ENCODE measurements at regions not wholly inside any gene's neighbourhood (a gene's known extent, or its start where the extent isn't known, plus 50 kb on each side); places are given as distances from the start of the nearest gene placed in this dataset.

DNA sequence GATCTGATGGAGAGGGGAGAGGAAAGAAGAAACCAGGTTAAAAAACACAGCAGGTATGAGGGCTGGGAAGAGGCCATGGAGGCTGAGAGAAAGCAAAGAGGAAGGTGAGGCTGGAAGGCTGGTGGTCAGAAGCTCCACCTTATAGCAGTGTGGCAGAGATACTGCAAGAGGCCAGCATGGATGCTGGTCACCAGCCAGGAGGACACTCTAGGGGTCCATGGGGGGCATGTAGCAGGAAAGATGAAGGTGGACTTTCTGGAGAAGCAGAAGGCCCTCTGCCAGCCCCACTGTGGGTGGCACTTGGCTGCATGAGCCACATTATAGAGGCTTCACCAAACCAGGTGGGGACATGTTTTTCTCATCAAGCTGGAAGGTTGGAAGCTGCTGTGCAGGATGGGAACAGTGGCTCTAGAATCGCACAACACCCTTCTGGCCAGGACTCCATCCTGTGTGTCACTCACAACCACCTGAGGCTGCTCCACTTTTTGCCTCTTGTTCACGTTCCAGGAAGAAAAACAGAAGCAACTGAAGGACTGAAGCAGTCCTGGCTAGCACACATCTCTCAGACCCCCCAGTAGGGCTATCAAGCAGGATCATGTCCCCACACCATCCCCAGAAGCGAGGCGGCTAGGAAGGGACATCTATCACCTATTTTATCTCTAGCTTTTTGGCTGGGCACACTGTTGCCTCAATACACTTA is 587.5 kb upstream of the MGMT start:
- no peak overlapping the region for H3K23ac ChIP-seq (ENCODE audit: low read depth, low read length, poor library complexity)
- H2BK12ac ChIP-seq (ENCODE audit: low read length): no peak overlapping the region
- no peaks in the 10 kb centered on the region for H3K9me3 ChIP-seq (replicated peaks in 1 of 2; ENCODE audit: control insufficient read depth in 2 of 2, insufficient read depth in 1 of 2, low read depth in 1 of 2, low read length in 2 of 2)
- no peaks in the 10 kb centered on the region for H3K4me1 ChIP-seq (ENCODE audit: control insufficient read depth in 2 of 2, insufficient read depth in 1 of 2, low read depth in 1 of 2, low read length in 2 of 2)
- H3K18ac ChIP-seq (ENCODE audit: low read length): peak overlapping the region; percentile 41
- H3K79me1 ChIP-seq (ENCODE audit: low read depth, low read length): no peaks in the 10 kb centered on the region
- H2AK5ac ChIP-seq (ENCODE audit: low read depth, low read length): no peak overlapping the region
- H3K36me3 ChIP-seq (replicated peaks in 1 of 2; ENCODE audit: control insufficient read depth in 2 of 2, insufficient read depth in 2 of 2, low read length in 2 of 2): no peaks in the 10 kb centered on the region
- no peaks in the 10 kb centered on the region for H3K27me3 ChIP-seq (ENCODE audit: control insufficient read depth in 3 of 3, insufficient read depth in 3 of 3, low read depth in 1 of 3, low read length in 3 of 3)
- no peak overlapping the region for H3K4ac ChIP-seq (ENCODE audit: low read length)
- no peak overlapping the region for H4K8ac ChIP-seq (ENCODE audit: low read depth, low read length)
- H2BK5ac ChIP-seq (ENCODE audit: low read length): no peak overlapping the region
- H4K91ac ChIP-seq (ENCODE audit: low read depth, low read length, poor library complexity): no peak overlapping the region
- no peak overlapping the region for H2AFZ ChIP-seq (ENCODE audit: low read length)
- WGBS, 2 donors (ENCODE audit: extremely low coverage in 2 of 2, insufficient read length in 2 of 2, insufficient replicate concordance in 1 of 2): no CpG with 5 or more reads among the region's 4 CpGs
- no peak overlapping the region for H3K9ac ChIP-seq (ENCODE audit: low read depth, low read length, poor library complexity)
- H3K14ac ChIP-seq (ENCODE audit: low read length): no peak overlapping the region
- no peak overlapping the region for H2BK120ac ChIP-seq (ENCODE audit: low read depth, low read length)
- H3K27ac ChIP-seq (replicated peaks; ENCODE audit: low read length): no peak overlapping the region
- no peak for DNase-seq (ENCODE audit: low spot score)
- H2BK15ac ChIP-seq (ENCODE audit: low read length): no peak overlapping the region
- no peak overlapping the region for H3K4me3 ChIP-seq (ENCODE audit: low read length in 2 of 2)
- no peak overlapping the region for H3K4me2 ChIP-seq (ENCODE audit: insufficient read depth, low read length, poor library complexity, severe bottlenecking)

DNA sequence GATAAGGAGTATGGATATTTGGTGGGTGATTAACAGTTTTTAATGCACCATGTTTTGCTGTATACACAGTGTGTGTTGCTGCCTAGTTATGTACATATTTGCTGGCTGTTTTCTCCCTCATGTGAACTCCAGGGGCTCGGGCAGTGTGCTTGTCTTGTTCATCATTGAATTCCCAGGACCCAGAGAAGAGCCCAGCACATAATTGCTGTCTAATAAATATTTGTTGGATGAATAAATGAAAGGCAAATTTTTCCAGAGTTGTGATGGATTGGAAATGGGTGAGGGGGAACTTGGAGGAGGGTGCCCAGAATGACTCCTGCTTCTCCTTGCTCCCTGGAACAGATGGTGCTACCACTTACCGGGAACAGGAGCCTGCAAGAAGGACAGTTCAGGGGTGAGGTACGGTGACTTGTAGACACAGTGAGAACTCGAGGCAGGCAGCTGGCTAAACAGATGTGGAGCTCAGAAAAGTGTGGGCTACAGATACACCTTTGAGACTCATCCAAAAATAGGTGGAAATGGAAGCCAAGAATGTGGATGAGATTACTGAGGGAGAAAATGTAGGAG is 586.8 kb upstream of the MGMT start:
- no peak for DNase-seq (ENCODE audit: low spot score)

DNA sequence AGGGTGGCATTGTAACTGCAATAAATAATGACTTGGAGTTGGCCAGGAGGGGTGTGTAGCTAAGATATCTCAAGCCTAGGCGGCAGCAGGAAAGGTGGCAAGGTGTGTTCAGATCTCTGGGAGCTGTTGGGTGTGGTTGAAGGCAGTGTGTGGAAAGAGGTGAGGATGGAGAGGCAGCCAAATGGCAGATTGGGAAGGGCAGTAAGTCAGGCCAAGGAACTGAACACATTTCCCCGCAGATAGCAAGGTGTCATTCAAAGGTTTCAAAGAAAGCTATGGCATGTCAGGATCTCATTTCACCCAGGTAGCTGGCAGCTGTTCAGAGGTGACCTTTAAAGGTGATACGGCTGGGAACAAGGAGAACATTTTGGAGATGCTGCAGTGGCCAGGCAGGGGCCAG is 586.0 kb upstream of the MGMT start:
- DNase-seq (ENCODE audit: low spot score): no peak
- no CpG with 5 or more reads among the region's 3 CpGs for WGBS, 2 donors (ENCODE audit: extremely low coverage in 2 of 2, insufficient read length in 2 of 2, insufficient replicate concordance in 1 of 2)
- H3K4me1 ChIP-seq (ENCODE audit: control insufficient read depth in 2 of 2, insufficient read depth in 1 of 2, low read depth in 1 of 2, low read length in 2 of 2): no peaks in the 10 kb centered on the region

More for the DNA sequence above, 586.8 kb upstream of the MGMT start:
- Histone ChIP-seq H2AK5ac (ENCODE audit: low read depth, low read length) (no peak overlapping the region), H3K4me2 (ENCODE audit: insufficient read depth, low read length, poor library complexity, severe bottlenecking) (no peak overlapping the region), H2BK15ac (ENCODE audit: low read length) (no peak overlapping the region), H3K14ac (ENCODE audit: low read length) (no peak overlapping the region), H2BK5ac (ENCODE audit: low read length) (no peak overlapping the region), H3K18ac (ENCODE audit: low read length) (no peak overlapping the region), H3K27me3 (ENCODE audit: control insufficient read depth in 3 of 3, insufficient read depth in 3 of 3, low read depth in 1 of 3, low read length in 3 of 3) (no peaks in the 10 kb centered on the region), H4K91ac (ENCODE audit: low read depth, low read length, poor library complexity) (no peak overlapping the region), H3K27ac (replicated peaks; ENCODE audit: low read length) (no peak overlapping the region), H2AFZ (ENCODE audit: low read length) (no peak overlapping the region), H3K4me1 (ENCODE audit: control insufficient read depth in 2 of 2, insufficient read depth in 1 of 2, low read depth in 1 of 2, low read length in 2 of 2) (no peaks in the 10 kb centered on the region), H3K4me3 (ENCODE audit: low read length in 2 of 2) (no peak overlapping the region), H3K23ac (ENCODE audit: low read depth, low read length, poor library complexity) (no peak overlapping the region), H3K36me3 (replicated peaks in 1 of 2; ENCODE audit: control insufficient read depth in 2 of 2, insufficient read depth in 2 of 2, low read length in 2 of 2) (no peaks in the 10 kb centered on the region), H4K8ac (ENCODE audit: low read depth, low read length) (no peak overlapping the region), H2BK12ac (ENCODE audit: low read length) (no peak overlapping the region), H2BK120ac (ENCODE audit: low read depth, low read length) (no peak overlapping the region), H3K9me3 (replicated peaks in 1 of 2; ENCODE audit: control insufficient read depth in 2 of 2, insufficient read depth in 1 of 2, low read depth in 1 of 2, low read length in 2 of 2) (peaks cover 0 to 4% of the 10 kb centered on the region in 2 donors), H3K79me1 (ENCODE audit: low read depth, low read length) (no peaks in the 10 kb centered on the region), H3K9ac (ENCODE audit: low read depth, low read length, poor library complexity) (no peak overlapping the region), H3K4ac (ENCODE audit: low read length) (no peak overlapping the region)
- WGBS, 2 donors (ENCODE audit: extremely low coverage in 2 of 2, insufficient read length in 2 of 2, insufficient replicate concordance in 1 of 2): no CpG with 5 or more reads among the region's 4 CpGs

DNA sequence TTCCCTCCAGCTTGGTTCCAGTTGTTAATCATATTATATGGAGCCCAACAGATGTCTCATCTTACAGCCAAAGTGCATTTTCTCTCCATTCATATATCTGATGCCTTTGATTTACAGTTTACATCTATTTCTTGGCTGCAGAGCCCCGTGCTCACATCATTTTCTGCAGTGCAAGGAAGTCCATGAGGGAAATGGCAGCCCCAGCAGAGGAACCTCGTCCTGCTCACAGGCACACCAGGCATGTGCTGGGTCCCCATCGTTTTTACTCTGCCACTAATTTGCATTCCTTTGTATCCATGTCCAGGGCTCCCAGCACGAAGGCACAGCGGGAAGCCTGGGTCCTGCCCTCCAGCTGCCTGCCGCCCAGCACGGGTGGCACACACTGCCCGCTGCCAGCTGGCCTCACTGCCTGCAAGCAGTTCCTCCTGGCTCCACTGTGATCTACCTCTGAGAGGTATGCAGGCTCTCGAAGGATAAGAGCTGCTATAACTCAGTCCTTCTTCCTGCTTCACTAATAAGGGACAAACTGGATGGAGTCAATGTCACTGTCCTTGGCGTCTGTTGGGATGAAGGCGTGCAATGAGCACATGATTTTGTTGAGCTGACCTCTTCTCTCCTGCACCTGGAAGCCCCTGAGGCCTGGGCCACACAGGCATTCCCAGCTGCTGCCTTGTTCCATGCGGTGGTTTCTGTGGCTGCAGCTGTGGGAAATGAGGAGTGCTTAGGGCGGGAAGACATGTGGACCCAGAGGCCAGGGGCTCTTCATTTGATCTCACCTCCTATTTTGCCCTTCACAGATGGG is 583.6 kb upstream of the MGMT start:
- Histone ChIP-seq H2BK120ac (ENCODE audit: low read depth, low read length) (no peak overlapping the region), H3K14ac (ENCODE audit: low read length) (no peak overlapping the region), H3K4ac (ENCODE audit: low read length) (no peak overlapping the region), H3K18ac (ENCODE audit: low read length) (peak overlapping the region; percentile 29), H2BK15ac (ENCODE audit: low read length) (no peak overlapping the region), H3K27me3 (ENCODE audit: control insufficient read depth in 3 of 3, insufficient read depth in 3 of 3, low read depth in 1 of 3, low read length in 3 of 3) (no peaks in the 10 kb centered on the region), H2BK5ac (ENCODE audit: low read length) (no peak overlapping the region), H4K8ac (ENCODE audit: low read depth, low read length) (no peak overlapping the region), H3K4me3 (ENCODE audit: low read length in 2 of 2) (no peak overlapping the region), H3K9me3 (replicated peaks in 1 of 2; ENCODE audit: control insufficient read depth in 2 of 2, insufficient read depth in 1 of 2, low read depth in 1 of 2, low read length in 2 of 2) (peaks cover 0 to 15% of the 10 kb centered on the region in 2 donors), H3K23ac (ENCODE audit: low read depth, low read length, poor library complexity) (peak overlapping the region; percentile 17), H3K27ac (replicated peaks; ENCODE audit: low read length) (no peak overlapping the region), H2AK5ac (ENCODE audit: low read depth, low read length) (peak overlapping the region; percentile 36), H2AFZ (ENCODE audit: low read length) (no peak overlapping the region), H3K4me2 (ENCODE audit: insufficient read depth, low read length, poor library complexity, severe bottlenecking) (no peak overlapping the region), H2BK12ac (ENCODE audit: low read length) (no peak overlapping the region), H3K79me1 (ENCODE audit: low read depth, low read length) (no peaks in the 10 kb centered on the region), H4K91ac (ENCODE audit: low read depth, low read length, poor library complexity) (no peak overlapping the region), H3K36me3 (replicated peaks in 1 of 2; ENCODE audit: control insufficient read depth in 2 of 2, insufficient read depth in 2 of 2, low read length in 2 of 2) (no peaks in the 10 kb centered on the region), H3K9ac (ENCODE audit: low read depth, low read length, poor library complexity) (no peak overlapping the region), H3K4me1 (ENCODE audit: control insufficient read depth in 2 of 2, insufficient read depth in 1 of 2, low read depth in 1 of 2, low read length in 2 of 2) (no peaks in the 10 kb centered on the region)
- WGBS, 2 donors (ENCODE audit: extremely low coverage in 2 of 2, insufficient read length in 2 of 2, insufficient replicate concordance in 1 of 2): no CpG with 5 or more reads among the region's 13 CpGs
- no peak for DNase-seq (ENCODE audit: low spot score)

More for the DNA sequence above, 586.0 kb upstream of the MGMT start:
- H3K4ac ChIP-seq (ENCODE audit: low read length): no peak overlapping the region
- H3K18ac ChIP-seq (ENCODE audit: low read length): no peak overlapping the region
- H2BK12ac ChIP-seq (ENCODE audit: low read length): no peak overlapping the region
- no peak overlapping the region for H3K27ac ChIP-seq (replicated peaks; ENCODE audit: low read length)
- H3K4me3 ChIP-seq (ENCODE audit: low read length in 2 of 2): no peak overlapping the region
- H3K9ac ChIP-seq (ENCODE audit: low read depth, low read length, poor library complexity): no peak overlapping the region
- H3K27me3 ChIP-seq (ENCODE audit: control insufficient read depth in 3 of 3, insufficient read depth in 3 of 3, low read depth in 1 of 3, low read length in 3 of 3): no peaks in the 10 kb centered on the region
- no peak overlapping the region for H3K4me2 ChIP-seq (ENCODE audit: insufficient read depth, low read length, poor library complexity, severe bottlenecking)
- H3K14ac ChIP-seq (ENCODE audit: low read length): no peak overlapping the region
- no peak overlapping the region for H2BK15ac ChIP-seq (ENCODE audit: low read length)
- no peak overlapping the region for H4K8ac ChIP-seq (ENCODE audit: low read depth, low read length)
- H3K79me1 ChIP-seq (ENCODE audit: low read depth, low read length): no peaks in the 10 kb centered on the region
- no peaks in the 10 kb centered on the region for H3K36me3 ChIP-seq (replicated peaks in 1 of 2; ENCODE audit: control insufficient read depth in 2 of 2, insufficient read depth in 2 of 2, low read length in 2 of 2)
- no peak overlapping the region for H2BK120ac ChIP-seq (ENCODE audit: low read depth, low read length)
- H2AFZ ChIP-seq (ENCODE audit: low read length): no peak overlapping the region
- no peak overlapping the region for H2BK5ac ChIP-seq (ENCODE audit: low read length)
- H2AK5ac ChIP-seq (ENCODE audit: low read depth, low read length): no peak overlapping the region
- H3K23ac ChIP-seq (ENCODE audit: low read depth, low read length, poor library complexity): no peak overlapping the region
- peaks cover 0 to 10% of the 10 kb centered on the region in 2 donors for H3K9me3 ChIP-seq (replicated peaks in 1 of 2; ENCODE audit: control insufficient read depth in 2 of 2, insufficient read depth in 1 of 2, low read depth in 1 of 2, low read length in 2 of 2)
- H4K91ac ChIP-seq (ENCODE audit: low read depth, low read length, poor library complexity): no peak overlapping the region

Measured in neuronal stem cell (in vitro differentiated cells).